Progenitor cell of endocrine pancreas (in vitro differentiated cells): ENCODE measurements at regions not wholly inside any gene's neighbourhood (a gene's known extent, or its start where the extent isn't known, plus 50 kb on each side); places are given as distances from the start of the nearest gene placed in this dataset.

ENCODE experiments used
- DNase-seq: peaks from one replicate; pipeline ENCODE4 v3.0.0; 2021; ENCODE audit warnings: low spot score; ENCODE audit not compliant: unreplicated experiment
- H3K27ac Mint-ChIP-seq: 2 replicates; pipeline ENCODE4 v1.8.0; 2021; ENCODE audit warnings: mild to moderate bottlenecking, moderate library complexity, mixed read lengths
- H3K27me3 Mint-ChIP-seq: 2 replicates; pipeline ENCODE4 v1.8.0; 2021; ENCODE audit warnings: mixed read lengths
- H3K36me3 Mint-ChIP-seq: 2 replicates; pipeline ENCODE4 v1.8.0; 2022; ENCODE audit warnings: mixed read lengths; ENCODE audit not compliant: insufficient read depth
- H3K4me1 Mint-ChIP-seq: 2 replicates; pipeline ENCODE4 v1.8.0; 2021; ENCODE audit warnings: low read depth, mixed read lengths
- H3K4me3 Mint-ChIP-seq: 2 replicates; pipeline ENCODE4 v1.8.0; 2021; ENCODE audit warnings: low read depth, mild to moderate bottlenecking, moderate library complexity, mixed read lengths
- H3K9me3 Mint-ChIP-seq: 2 replicates; pipeline ENCODE4 v1.8.0; 2021; ENCODE audit warnings: low read depth, mixed read lengths
- TF ChIP-seq, protein P1 (sequence below): fragments of 200-600 bp; sonication (generic); IDR thresholded peaks from one replicate; pipeline ENCODE4 v1.5.0; 2021; ENCODE audit warnings: antibody characterized with exemption, mild to moderate bottlenecking; ENCODE audit not compliant: unreplicated experiment

DNA sequence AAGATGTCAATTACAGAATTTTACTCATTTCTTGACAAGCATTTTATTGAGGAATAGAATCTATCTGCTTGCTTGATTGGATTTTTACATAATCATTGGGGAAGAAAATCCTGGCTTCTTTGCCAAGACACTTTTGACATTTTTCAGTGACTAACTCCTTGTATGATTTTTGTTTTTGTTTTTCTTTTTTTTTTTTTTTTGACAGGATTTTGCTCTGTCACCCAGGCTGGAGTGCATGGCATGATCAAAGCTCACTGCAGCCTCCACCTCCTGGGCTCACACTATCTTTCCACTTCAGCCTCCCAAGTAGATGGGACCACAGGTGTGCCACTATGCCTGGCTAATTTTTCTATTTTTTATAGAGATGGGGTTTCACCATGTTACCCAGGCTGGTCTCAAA lies 672.3 kb upstream of the RGMB start:
- DNase-seq = no peak
- Mint-ChIP-seq H3K27me3 (no peaks in the 10 kb centered on the region), H3K4me1 (peaks cover 3% of the 10 kb centered on the region), H3K4me3 (no peak overlapping the region), H3K36me3 (no peaks in the 10 kb centered on the region), H3K27ac (no peak overlapping the region), H3K9me3 (no peaks in the 10 kb centered on the region)
- TF ChIP-seq, protein P1, sequence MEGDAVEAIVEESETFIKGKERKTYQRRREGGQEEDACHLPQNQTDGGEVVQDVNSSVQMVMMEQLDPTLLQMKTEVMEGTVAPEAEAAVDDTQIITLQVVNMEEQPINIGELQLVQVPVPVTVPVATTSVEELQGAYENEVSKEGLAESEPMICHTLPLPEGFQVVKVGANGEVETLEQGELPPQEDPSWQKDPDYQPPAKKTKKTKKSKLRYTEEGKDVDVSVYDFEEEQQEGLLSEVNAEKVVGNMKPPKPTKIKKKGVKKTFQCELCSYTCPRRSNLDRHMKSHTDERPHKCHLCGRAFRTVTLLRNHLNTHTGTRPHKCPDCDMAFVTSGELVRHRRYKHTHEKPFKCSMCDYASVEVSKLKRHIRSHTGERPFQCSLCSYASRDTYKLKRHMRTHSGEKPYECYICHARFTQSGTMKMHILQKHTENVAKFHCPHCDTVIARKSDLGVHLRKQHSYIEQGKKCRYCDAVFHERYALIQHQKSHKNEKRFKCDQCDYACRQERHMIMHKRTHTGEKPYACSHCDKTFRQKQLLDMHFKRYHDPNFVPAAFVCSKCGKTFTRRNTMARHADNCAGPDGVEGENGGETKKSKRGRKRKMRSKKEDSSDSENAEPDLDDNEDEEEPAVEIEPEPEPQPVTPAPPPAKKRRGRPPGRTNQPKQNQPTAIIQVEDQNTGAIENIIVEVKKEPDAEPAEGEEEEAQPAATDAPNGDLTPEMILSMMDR = no peak

DNA sequence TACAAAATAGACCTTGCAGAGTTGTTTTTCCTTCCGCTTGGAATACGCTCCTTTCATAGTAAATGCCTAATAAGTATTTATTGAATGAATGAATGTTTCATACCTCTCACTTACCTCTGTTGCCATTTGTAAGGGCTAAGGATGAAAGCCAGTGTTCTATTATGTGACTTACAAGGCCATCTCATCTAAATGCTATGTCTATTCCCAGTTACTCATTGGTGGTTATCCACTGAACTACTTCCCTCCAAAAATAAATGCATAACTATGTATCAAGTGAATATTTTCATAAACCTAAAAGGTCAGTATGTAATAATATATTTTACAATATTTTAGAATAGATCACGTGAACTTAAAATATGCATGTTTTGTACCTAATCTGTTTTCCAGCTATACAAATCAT lies 670.5 kb upstream of the RGMB start:
- no peak overlapping the region for H3K27ac Mint-ChIP-seq
- TF ChIP-seq, protein P1 = no peak
- no peaks in the 10 kb centered on the region for H3K4me1 Mint-ChIP-seq
- DNase-seq = no peak
- no peaks in the 10 kb centered on the region for H3K9me3 Mint-ChIP-seq
- H3K36me3 Mint-ChIP-seq = no peaks in the 10 kb centered on the region
- H3K4me3 Mint-ChIP-seq = no peak overlapping the region
- no peaks in the 10 kb centered on the region for H3K27me3 Mint-ChIP-seq

DNA sequence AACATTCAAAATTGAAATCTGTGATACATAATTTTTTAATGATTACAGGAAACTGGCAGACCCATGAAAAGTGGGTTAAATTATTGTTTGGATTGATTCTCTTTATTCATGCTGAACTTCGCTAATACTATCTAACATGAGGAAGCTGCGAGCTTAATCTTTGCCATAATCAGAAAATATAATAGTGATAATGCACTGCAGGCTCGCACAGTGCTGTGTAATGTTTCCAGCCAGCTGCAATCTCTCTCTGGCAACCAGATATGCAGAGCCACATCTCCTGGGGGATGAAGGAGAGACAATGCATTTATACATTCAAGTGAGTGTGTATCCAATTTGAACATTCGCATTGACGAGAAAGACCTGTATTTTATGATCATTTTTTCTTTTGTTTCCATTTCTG lies 669.7 kb upstream of the RGMB start:
- TF ChIP-seq, protein P1 = no peak
- H3K4me1 Mint-ChIP-seq = no peaks in the 10 kb centered on the region
- H3K36me3 Mint-ChIP-seq = no peaks in the 10 kb centered on the region
- no peaks in the 10 kb centered on the region for H3K27me3 Mint-ChIP-seq
- no peak overlapping the region for H3K4me3 Mint-ChIP-seq
- no peaks in the 10 kb centered on the region for H3K9me3 Mint-ChIP-seq
- no peak for DNase-seq
- H3K27ac Mint-ChIP-seq = no peak overlapping the region

DNA sequence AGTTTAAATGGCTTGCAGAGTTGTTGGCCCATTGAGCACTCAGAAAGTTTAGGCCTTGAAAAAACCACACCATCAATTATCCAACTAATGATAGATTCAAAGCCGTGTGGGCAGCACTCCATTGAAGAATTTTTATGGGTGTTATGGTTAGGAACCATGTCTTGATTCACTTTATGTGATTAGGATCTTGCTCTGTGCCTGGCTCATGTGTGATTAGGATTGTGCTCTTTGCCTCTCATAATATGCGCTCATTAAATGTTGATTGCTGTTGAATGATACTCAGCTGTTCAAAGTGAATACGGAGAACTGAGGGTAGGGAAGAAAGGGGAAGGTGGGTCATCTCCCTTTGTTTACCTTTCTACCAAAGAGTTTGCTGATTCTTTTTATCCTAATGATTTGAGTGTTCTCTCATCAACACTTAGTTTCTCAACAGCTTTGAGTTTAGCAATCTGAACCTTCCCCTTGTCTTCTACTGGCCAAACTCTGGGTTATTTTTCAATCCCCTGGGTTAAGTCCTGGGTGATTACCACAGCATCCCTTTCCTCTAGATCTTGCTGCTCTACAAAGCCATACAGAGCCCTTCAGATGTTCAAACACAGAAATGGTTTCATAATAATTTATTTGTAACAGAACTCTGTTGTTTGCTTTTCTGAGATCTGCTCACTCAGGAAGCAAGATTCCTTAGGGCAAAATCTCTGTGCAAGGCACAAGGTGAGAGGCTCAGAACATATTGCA lies 668.8 kb upstream of the RGMB start:
- Mint-ChIP-seq H3K4me3 (no peak overlapping the region), H3K36me3 (no peaks in the 10 kb centered on the region), H3K4me1 (no peaks in the 10 kb centered on the region), H3K9me3 (no peaks in the 10 kb centered on the region), H3K27me3 (no peaks in the 10 kb centered on the region), H3K27ac (no peak overlapping the region)
- DNase-seq = no peak
- TF ChIP-seq, protein P1 = no peak

DNA sequence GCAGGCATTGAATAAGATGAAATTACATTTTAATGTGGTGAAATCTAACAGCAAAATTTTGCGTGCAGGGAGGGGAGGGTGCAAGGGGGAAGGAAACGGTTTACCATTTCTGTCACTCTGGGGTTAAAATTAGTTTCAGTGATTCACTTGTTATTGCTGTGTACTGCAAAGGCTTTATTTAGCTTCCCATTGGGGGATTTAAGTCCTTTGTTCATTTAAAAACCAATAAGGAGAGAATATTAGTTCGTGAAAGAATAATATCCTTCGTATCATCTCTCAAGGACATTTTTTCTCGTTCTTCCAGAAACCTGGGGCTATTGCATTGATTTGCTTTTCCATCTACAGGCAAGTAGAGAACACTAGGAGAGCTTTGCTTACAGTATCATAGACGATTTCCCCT lies 667.8 kb upstream of the RGMB start:
- Mint-ChIP-seq H3K36me3 (no peaks in the 10 kb centered on the region), H3K27ac (no peak overlapping the region), H3K4me1 (no peaks in the 10 kb centered on the region), H3K9me3 (no peaks in the 10 kb centered on the region), H3K27me3 (no peaks in the 10 kb centered on the region), H3K4me3 (no peak overlapping the region)
- no peak for DNase-seq
- TF ChIP-seq, protein P1 = no peak
